ENCODE measurements at regions not wholly inside any gene's neighbourhood (a gene's known extent, or its start where the extent isn't known, plus 50 kb on each side); places are given as distances from the start of the nearest gene placed in this dataset.

GRCh38 chr2:65870826-65871225, 438.4 kb upstream of the SPRED2 start:
- no peak for DNase-seq
- no peak for TF ChIP-seq CTCF (IDR thresholded peaks at IDR 0.05)
- no peaks in the 10 kb centered on the region for H3K36me3 Mint-ChIP-seq
- no peak overlapping the region for H3K27ac Mint-ChIP-seq
- H3K27me3 Mint-ChIP-seq (ENCODE audit: low read depth in 3 of 3): peaks cover 3 to 8% (median 4%) of the 10 kb centered on the region in 3 donors
- Histone ChIP-seq H3K9me3 (replicated peaks in 1 of 2; ENCODE audit: control insufficient read depth in 1 of 2, insufficient read depth in 1 of 2, low read length in 2 of 2) (no peaks in the 10 kb centered on the region), H3K79me2 (ENCODE audit: insufficient read depth, low read length) (no peaks in the 10 kb centered on the region), H3K9ac (ENCODE audit: insufficient read depth, low read length, poor library complexity, severe bottlenecking) (no peak overlapping the region), H3K27ac (ENCODE audit: low read depth in 1 of 2, low read length in 2 of 2) (no peak overlapping the region), H3K4me1 (ENCODE audit: control insufficient read depth in 1 of 2, insufficient read depth in 2 of 2, low read length in 2 of 2) (no peaks in the 10 kb centered on the region), H3K4me2 (replicated peaks; ENCODE audit: extremely low read depth, low read length, poor library complexity, severe bottlenecking) (no peak overlapping the region), H3K36me3 (replicated peaks in 1 of 2; ENCODE audit: control insufficient read depth in 1 of 2, insufficient read depth in 2 of 2, low read length in 2 of 2) (no peaks in the 10 kb centered on the region), H3K27me3 (ENCODE audit: control insufficient read depth in 2 of 2, insufficient read depth in 2 of 2, low read length in 2 of 2) (no peaks in the 10 kb centered on the region), H3K4me3 (replicated peaks in 1 of 3; ENCODE audit: low read depth in 2 of 3, low read length in 3 of 3) (no peak overlapping the region), H4K20me1 (ENCODE audit: insufficient read depth, low read length) (no peaks in the 10 kb centered on the region), H2AFZ (ENCODE audit: insufficient read depth, low read depth, low read length, poor library complexity, severe bottlenecking) (no peak overlapping the region)
- WGBS (ENCODE audit: insufficient coverage): 80% methylated on average over 1 of the region's 2 CpGs
- H3K9me3 Mint-ChIP-seq: peaks cover 0 to 1% (median 0%) of the 10 kb centered on the region in 7 donors
- H3K4me3 Mint-ChIP-seq: no peak overlapping the region
- intact Hi-C loops (cut with micrococcal nuclease): no loop called here
- no peaks in the 10 kb centered on the region for H3K4me1 Mint-ChIP-seq

GRCh38 chr2:65869296-65869695, 436.9 kb upstream of the SPRED2 start:
- Histone ChIP-seq H3K27me3 (ENCODE audit: control insufficient read depth in 2 of 2, insufficient read depth in 2 of 2, low read length in 2 of 2) (no peaks in the 10 kb centered on the region), H3K4me2 (replicated peaks; ENCODE audit: extremely low read depth, low read length, poor library complexity, severe bottlenecking) (no peak overlapping the region), H3K36me3 (replicated peaks in 1 of 2; ENCODE audit: control insufficient read depth in 1 of 2, insufficient read depth in 2 of 2, low read length in 2 of 2) (no peaks in the 10 kb centered on the region), H3K4me3 (replicated peaks in 1 of 3; ENCODE audit: low read depth in 2 of 3, low read length in 3 of 3) (no peak overlapping the region), H3K27ac (ENCODE audit: low read depth in 1 of 2, low read length in 2 of 2) (no peak overlapping the region), H2AFZ (ENCODE audit: insufficient read depth, low read depth, low read length, poor library complexity, severe bottlenecking) (no peak overlapping the region), H3K9ac (ENCODE audit: insufficient read depth, low read length, poor library complexity, severe bottlenecking) (no peak overlapping the region), H3K9me3 (replicated peaks in 1 of 2; ENCODE audit: control insufficient read depth in 1 of 2, insufficient read depth in 1 of 2, low read length in 2 of 2) (no peaks in the 10 kb centered on the region), H4K20me1 (ENCODE audit: insufficient read depth, low read length) (no peaks in the 10 kb centered on the region), H3K79me2 (ENCODE audit: insufficient read depth, low read length) (no peaks in the 10 kb centered on the region), H3K4me1 (ENCODE audit: control insufficient read depth in 1 of 2, insufficient read depth in 2 of 2, low read length in 2 of 2) (no peaks in the 10 kb centered on the region)
- no peak overlapping the region for H3K27ac Mint-ChIP-seq
- H3K4me3 Mint-ChIP-seq: no peak overlapping the region
- DNase-seq: no peak
- H3K36me3 Mint-ChIP-seq: no peaks in the 10 kb centered on the region
- peaks cover 0 to 1% (median 0%) of the 10 kb centered on the region in 7 donors for H3K9me3 Mint-ChIP-seq
- intact Hi-C loops (cut with micrococcal nuclease): no loop called here
- 100% methylated on average over 2 of the region's 5 CpGs for WGBS (ENCODE audit: insufficient coverage)
- no peak for TF ChIP-seq CTCF (IDR thresholded peaks at IDR 0.05)
- H3K27me3 Mint-ChIP-seq (ENCODE audit: low read depth in 3 of 3): peaks cover 0 to 8% (median 4%) of the 10 kb centered on the region in 3 donors
- no peaks in the 10 kb centered on the region for H3K4me1 Mint-ChIP-seq

All from CD14-positive monocyte (primary cell).